DND-41 (cell line): ENCODE measurements at regions not wholly inside any gene's neighbourhood (a gene's known extent, or its start where the extent isn't known, plus 50 kb on each side); places are given as distances from the start of the nearest gene placed in this dataset.

Experiments used
- ATAC-seq: fragments of 200-7000 bp; cut with Tn5 transposase; 3 replicates; pipeline ENCODE4 v1.9.1; 2021; ENCODE audit warnings: low read depth; ENCODE audit not compliant: insufficient read depth
- DNase-seq: peaks from one replicate; pipeline ENCODE4 v3.0.0-alpha.2; 2020
- H2AFZ ChIP-seq: 2 replicates; pipeline ENCODE4 v1.6.0; 2012; ENCODE audit warnings: low read depth, low read length
- H3K27ac ChIP-seq: 2 replicates; pipeline ENCODE4 v1.5.1; 2012; ENCODE audit warnings: low read length, inconsistent platforms
- H3K27me3 ChIP-seq: fragments of 200-600 bp; sonication (generic); 2 replicates; pipeline ENCODE4 v1.6.0; 2012; ENCODE audit warnings: low read length, mild to moderate bottlenecking, inconsistent platforms; ENCODE audit not compliant: insufficient read depth, poor library complexity
- H3K36me3 ChIP-seq: 2 replicates; pipeline ENCODE4 v1.5.1; 2012; ENCODE audit warnings: low read length, inconsistent platforms; ENCODE audit not compliant: insufficient read depth
- H3K4me1 ChIP-seq: 2 replicates; pipeline ENCODE4 v1.5.1; 2012; ENCODE audit warnings: mild to moderate bottlenecking, low read length; ENCODE audit not compliant: insufficient read depth
- H3K4me2 ChIP-seq: 2 replicates; pipeline ENCODE4 v1.6.0; 2012; ENCODE audit warnings: mild to moderate bottlenecking, moderate library complexity, low read length, inconsistent platforms; ENCODE audit not compliant: insufficient read depth
- H3K4me3 ChIP-seq, 2 experiments: fragments of 200-600 bp in 1 of 2; shearing (Covaris generic) in 1 of 2; 2 replicates each; pipeline ENCODE4 v1.5.1; 2012 to 2016; ENCODE audit warnings: inconsistent platforms in 2 of 2, low read length in 2 of 2, mild to moderate bottlenecking in 2 of 2, low read depth in 1 of 2, moderate library complexity in 1 of 2
- H3K79me2 ChIP-seq: 2 replicates; pipeline ENCODE4 v1.6.0; 2012; ENCODE audit warnings: low read length, inconsistent platforms; ENCODE audit not compliant: insufficient read depth
- H3K9ac ChIP-seq: 2 replicates; pipeline ENCODE4 v1.6.0; 2012; ENCODE audit warnings: low read depth, mild to moderate bottlenecking, inconsistent platforms, low read length, moderate library complexity
- H3K9me3 ChIP-seq: 2 replicates; pipeline ENCODE4 v1.5.1; 2012; ENCODE audit warnings: low read length, moderate library complexity, mild to moderate bottlenecking, inconsistent platforms; ENCODE audit not compliant: insufficient read depth, severe bottlenecking
- H4K20me1 ChIP-seq: 2 replicates; pipeline ENCODE4 v1.6.0; 2012; ENCODE audit warnings: low read length; ENCODE audit not compliant: insufficient read depth
- CTCF ChIP-seq: IDR thresholded peaks from 2 replicates; pipeline ENCODE4 v1.5.1; 2012; ENCODE audit warnings: borderline replicate concordance, low read length, moderate library complexity, mild to moderate bottlenecking; ENCODE audit not compliant: poor library complexity, severe bottlenecking; ENCODE audit errors: extremely low read depth
- EZH2 ChIP-seq: IDR thresholded peaks from 3 replicates; pipeline ENCODE4 v1.6.1; 2012; ENCODE audit warnings: borderline replicate concordance, low read depth, mild to moderate bottlenecking, moderate library complexity, low read length, inconsistent platforms; ENCODE audit not compliant: severe bottlenecking

GRCh38 chr3:137103739-137104138 is 146.0 kb downstream of the IL20RB start:
- Histone ChIP-seq H3K36me3 (no peaks in the 10 kb centered on the region), H3K9ac (no peak overlapping the region), H3K79me2 (no peaks in the 10 kb centered on the region), H3K9me3 (no peaks in the 10 kb centered on the region), H3K4me2 (no peak overlapping the region), H3K27me3 (peaks cover 32% of the 10 kb centered on the region), H4K20me1 (no peaks in the 10 kb centered on the region), H3K4me3 (no peak overlapping the region), H2AFZ (no peak overlapping the region), H3K4me1 (no peaks in the 10 kb centered on the region), H3K27ac (no peak overlapping the region)
- ATAC-seq (no peak), DNase-seq (no peak)
- no peak for TF ChIP-seq EZH2
- TF ChIP-seq CTCF: no peak

DNA sequence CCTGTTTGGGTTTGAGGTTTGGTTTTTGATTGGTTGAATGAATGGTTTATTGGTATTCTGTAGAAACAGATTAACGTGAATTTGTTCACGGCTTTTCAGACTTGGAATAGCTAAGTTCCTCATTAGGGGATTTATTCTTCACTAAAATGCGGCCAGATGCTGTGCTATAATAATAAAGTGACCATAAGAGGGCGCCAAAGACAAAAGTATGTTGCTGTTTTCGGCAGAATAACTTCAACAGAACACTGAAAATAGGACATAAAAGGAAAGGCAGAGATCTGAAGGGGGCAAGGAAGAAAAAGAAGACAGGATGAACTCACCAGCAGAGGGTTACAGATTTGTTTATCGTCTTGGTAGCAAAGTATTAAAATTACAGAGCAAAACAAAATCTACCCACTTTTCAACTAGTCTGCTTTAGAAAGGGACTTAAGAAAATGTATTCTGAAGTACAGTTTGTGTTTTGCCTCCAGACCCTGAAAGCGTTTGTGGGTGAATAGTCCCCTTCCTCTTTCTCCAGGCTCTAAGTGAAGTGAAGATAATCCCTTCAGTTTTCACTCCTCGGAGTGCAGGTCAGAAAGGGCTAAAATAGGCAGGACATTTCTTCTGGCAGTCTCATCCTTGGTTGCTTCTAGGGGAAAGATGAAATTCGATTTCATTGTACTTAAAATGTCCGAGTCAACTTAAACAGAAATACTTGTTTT is 147.6 kb downstream of the IL20RB start:
- Histone ChIP-seq H3K27me3 (peaks cover 40% of the 10 kb centered on the region), H3K36me3 (no peaks in the 10 kb centered on the region), H3K9me3 (no peaks in the 10 kb centered on the region), H3K9ac (no peak overlapping the region), H4K20me1 (no peaks in the 10 kb centered on the region), H2AFZ (no peak overlapping the region), H3K4me3 (no peak overlapping the region), H3K4me1 (no peaks in the 10 kb centered on the region), H3K79me2 (no peaks in the 10 kb centered on the region), H3K4me2 (no peak overlapping the region), H3K27ac (no peak overlapping the region)
- DNase-seq: peak; percentile 30
- ATAC-seq: peak; percentile 79
- TF ChIP-seq CTCF: peak; percentile 78
- no peak for TF ChIP-seq EZH2

- H3K4me3 ChIP-seq: no peak overlapping the region
- peaks cover 40% of the 10 kb centered on the region for H3K27me3 ChIP-seq
- H3K79me2 ChIP-seq: no peaks in the 10 kb centered on the region
- ATAC-seq (no peak), DNase-seq (no peak)
- no peak overlapping the region for H3K4me2 ChIP-seq
- no peaks in the 10 kb centered on the region for H4K20me1 ChIP-seq
- no peaks in the 10 kb centered on the region for H3K9me3 ChIP-seq
- no peak overlapping the region for H2AFZ ChIP-seq
- no peak overlapping the region for H3K27ac ChIP-seq
- H3K4me1 ChIP-seq: no peaks in the 10 kb centered on the region
- H3K9ac ChIP-seq: no peak overlapping the region
- TF ChIP-seq EZH2 (no peak), CTCF (no peak)
- no peaks in the 10 kb centered on the region for H3K36me3 ChIP-seq
These were observed 148.9 kb downstream of the IL20RB start for GRCh38 chr3:137106612-137107240.
